Smooth muscle cell (in vitro differentiated cells): ENCODE measurements at regions not wholly inside any gene's neighbourhood (a gene's known extent, or its start where the extent isn't known, plus 50 kb on each side); places are given as distances from the start of the nearest gene placed in this dataset.
"Not testable (repeated sequence)": the region's sequence is repeated elsewhere in the genome, so short reads cannot be mapped to it uniquely, and the experiment has no call there.

Experiments
- DNase-seq: peaks from one replicate; lab custom pipeline; 2025; ENCODE audit not compliant: unreplicated experiment; lab: John Stamatoyannopoulos, UW
- H2AFZ ChIP-seq: fragments of 200-600 bp; sonication (generic); 2 replicates; pipeline ENCODE4 v1.6.0; 2016; ENCODE audit warnings: antibody characterized with exemption, low read depth, mild to moderate bottlenecking
- H3F3A ChIP-seq: fragments of 200-600 bp; sonication (generic); 2 replicates; pipeline ENCODE4 v1.6.0; 2017; ENCODE audit warnings: antibody characterized with exemption, low read depth
- H3K27ac ChIP-seq: fragments of 200-600 bp; sonication (generic); 2 replicates; pipeline ENCODE4 v1.5.1; 2016; ENCODE audit warnings: low read depth, mild to moderate bottlenecking
- H3K27me3 ChIP-seq: fragments of 200-600 bp; sonication (generic); 2 replicates; pipeline ENCODE4 v1.6.1; 2016; ENCODE audit warnings: low read depth, mild to moderate bottlenecking
- H3K36me3 ChIP-seq: fragments of 200-600 bp; sonication (generic); 2 replicates; pipeline ENCODE4 v1.5.1; 2016; ENCODE audit warnings: low read depth
- H3K4me1 ChIP-seq: fragments of 200-600 bp; sonication (generic); 2 replicates; pipeline ENCODE4 v1.5.1; 2016; ENCODE audit warnings: low read depth
- H3K4me2 ChIP-seq: fragments of 200-600 bp; sonication (generic); 2 replicates; pipeline ENCODE4 v1.6.0; 2016; ENCODE audit warnings: mild to moderate bottlenecking
- H3K4me3 ChIP-seq: fragments of 200-600 bp; sonication (generic); 2 replicates; pipeline ENCODE4 v1.5.1; 2016; ENCODE audit warnings: mild to moderate bottlenecking
- H3K79me2 ChIP-seq: fragments of 200-600 bp; sonication (generic); 2 replicates; pipeline ENCODE4 v1.6.0; 2016; ENCODE audit warnings: low read depth, mild to moderate bottlenecking
- H3K9ac ChIP-seq: fragments of 200-600 bp; sonication (generic); 2 replicates; pipeline ENCODE4 v1.6.0; 2016; ENCODE audit warnings: low read depth
- H3K9me3 ChIP-seq: fragments of 200-600 bp; sonication (generic); replicated peaks from 2 replicates; pipeline ENCODE4 v1.5.1; 2016; ENCODE audit warnings: low read depth
- H4K20me1 ChIP-seq: fragments of 200-600 bp; sonication (generic); 2 replicates; pipeline ENCODE4 v1.6.0; 2016; ENCODE audit warnings: low read depth
- CTCF ChIP-seq: fragments of 200-600 bp; sonication (generic); IDR thresholded peaks from 2 replicates; pipeline ENCODE4 v1.5.1; 2017; ENCODE audit warnings: borderline replicate concordance, mild to moderate bottlenecking, antibody characterized with exemption; ENCODE audit not compliant: insufficient read depth, poor library complexity, severe bottlenecking
- WGBS: methylation state at CpG from one replicate; pipeline ENCODE4 v1.1.7; 2016; ENCODE audit warnings: low lambda C conversion rate; 5-methylcytosine and 5-hydroxymethylcytosine counted together

- Histone ChIP-seq H3K79me2 (no peaks in the 10 kb centered on the region), H3K4me2 (no peak overlapping the region), H3K9me3 (no peaks in the 10 kb centered on the region), H2AFZ (no peak overlapping the region), H3F3A (no peaks in the 10 kb centered on the region), H3K9ac (no peak overlapping the region), H3K36me3 (no peaks in the 10 kb centered on the region), H4K20me1 (no peaks in the 10 kb centered on the region), H3K4me3 (no peak overlapping the region), H3K27me3 (no peaks in the 10 kb centered on the region), H3K27ac (no peak overlapping the region), H3K4me1 (no peaks in the 10 kb centered on the region)
- TF ChIP-seq CTCF, result no peak
- 93% methylated on average over 1 of the region's 1 CpG for WGBS
- no peak for DNase-seq
Measured at GRCh38 chr4:170170861-170171260, 81.1 kb upstream of the AADAT start.

GRCh38 chr4:170169699-170170098 lies 79.9 kb upstream of the AADAT start:
- no peak overlapping the region for H3K4me3 ChIP-seq
- no peaks in the 10 kb centered on the region for H3K36me3 ChIP-seq
- H3F3A ChIP-seq, result no peaks in the 10 kb centered on the region
- DNase-seq, result no peak
- no peaks in the 10 kb centered on the region for H3K4me1 ChIP-seq
- no peak overlapping the region for H3K27ac ChIP-seq
- H3K9ac ChIP-seq, result no peak overlapping the region
- 59% methylated on average over 3 of the region's 3 CpGs for WGBS
- H3K27me3 ChIP-seq, result no peaks in the 10 kb centered on the region
- H3K4me2 ChIP-seq, result no peak overlapping the region
- no peaks in the 10 kb centered on the region for H4K20me1 ChIP-seq
- H2AFZ ChIP-seq, result no peak overlapping the region
- no peaks in the 10 kb centered on the region for H3K79me2 ChIP-seq
- TF ChIP-seq CTCF, result no peak
- no peaks in the 10 kb centered on the region for H3K9me3 ChIP-seq

GRCh38 chr4:170167678-170168077 lies 77.9 kb upstream of the AADAT start:
- no peaks in the 10 kb centered on the region for H3K4me1 ChIP-seq
- H3K9ac ChIP-seq, result no peak overlapping the region
- H3K27me3 ChIP-seq, result no peaks in the 10 kb centered on the region
- TF ChIP-seq CTCF, result no peak
- no peaks in the 10 kb centered on the region for H3K36me3 ChIP-seq
- H3K27ac ChIP-seq, result no peak overlapping the region
- no peaks in the 10 kb centered on the region for H3K9me3 ChIP-seq
- DNase-seq, result no peak
- H3F3A ChIP-seq, result no peaks in the 10 kb centered on the region
- no peaks in the 10 kb centered on the region for H3K79me2 ChIP-seq
- H2AFZ ChIP-seq, result no peak overlapping the region
- H3K4me2 ChIP-seq, result no peak overlapping the region
- 84% methylated on average over 10 of the region's 10 CpGs for WGBS
- H4K20me1 ChIP-seq, result no peaks in the 10 kb centered on the region
- H3K4me3 ChIP-seq, result no peak overlapping the region

GRCh38 chr4:170166193-170166592 lies 76.4 kb upstream of the AADAT start:
- H3K79me2 ChIP-seq, H2AFZ ChIP-seq, H3K9me3 ChIP-seq, H3K27me3 ChIP-seq, DNase-seq, H3K4me3 ChIP-seq, H3K9ac ChIP-seq, H3K4me2 ChIP-seq, H4K20me1 ChIP-seq, H3K4me1 ChIP-seq, H3F3A ChIP-seq, H3K27ac ChIP-seq, H3K36me3 ChIP-seq: not testable (repeated sequence)
- 93% methylated on average over 5 of the region's 26 CpGs for WGBS
